Left ventricle myocardium superior (tissue), 1 donor: ENCODE measurements at regions not wholly inside any gene's neighbourhood (a gene's known extent, or its start where the extent isn't known, plus 50 kb on each side); places are given as distances from the start of the nearest gene placed in this dataset.

ENCODE experiments used
- ATAC-seq: fragments of 200-7000 bp; cut with Tn5 transposase; one replicate; pipeline ENCODE4 v1.9.1; 2020; ENCODE audit warnings: mild to moderate bottlenecking, moderate library complexity
- DNase-seq: peaks from one replicate; pipeline ENCODE4 v3.0.0-alpha.2; 2020
- intact Hi-C: fragments of 100-400 bp; cut with micrococcal nuclease; formaldehyde crosslinking; loops from one replicate; pipeline ENCODE4 v1.11.0; 2022
- donor health status: DM: no; HTN: yes; CAD: no; lungs with severe emphysema.

DNA sequence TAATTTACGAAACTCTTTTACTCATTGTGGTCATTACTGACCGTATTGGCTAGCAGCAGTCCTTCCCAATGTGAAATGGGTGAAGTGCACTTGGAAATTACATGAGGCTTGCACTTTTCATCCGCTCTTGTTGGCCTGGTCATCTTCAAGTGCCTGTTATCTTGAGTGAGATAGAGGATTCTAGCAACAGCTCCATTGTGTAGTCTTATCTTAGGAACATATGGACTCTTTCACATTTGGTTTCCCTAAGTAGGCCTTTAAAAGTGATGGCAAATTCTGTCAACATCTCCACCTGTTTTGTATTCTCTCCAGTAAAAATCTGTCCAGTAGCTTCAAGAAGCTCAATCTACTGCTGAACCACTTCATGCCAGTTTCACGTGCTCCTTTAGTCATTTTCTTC is 114.8 kb upstream of the MARCKS start:
- no peak for ATAC-seq
- intact Hi-C loops = no loop called here
- no peak for DNase-seq

DNA sequence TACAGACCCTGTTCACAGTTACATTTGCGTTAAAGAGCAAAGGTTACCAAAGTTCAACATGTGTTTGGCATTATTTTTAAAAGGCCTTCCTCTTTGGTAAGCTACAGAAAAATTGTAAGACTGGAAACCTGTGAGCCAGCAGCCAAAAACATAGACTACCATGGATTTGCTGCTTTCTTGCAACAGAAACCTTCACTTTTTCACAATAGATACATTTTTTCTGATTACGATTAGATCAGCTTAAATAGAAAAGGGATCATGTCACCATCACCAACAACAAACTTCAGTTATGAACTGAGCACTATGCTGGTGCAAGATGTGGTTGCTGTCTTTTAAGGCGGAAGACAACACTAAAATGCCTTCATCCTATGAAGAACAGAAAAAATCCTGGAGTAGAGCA is 112.3 kb upstream of the MARCKS start:
- DNase-seq (no peak), ATAC-seq (no peak)
- intact Hi-C loops = no loop called here

DNA sequence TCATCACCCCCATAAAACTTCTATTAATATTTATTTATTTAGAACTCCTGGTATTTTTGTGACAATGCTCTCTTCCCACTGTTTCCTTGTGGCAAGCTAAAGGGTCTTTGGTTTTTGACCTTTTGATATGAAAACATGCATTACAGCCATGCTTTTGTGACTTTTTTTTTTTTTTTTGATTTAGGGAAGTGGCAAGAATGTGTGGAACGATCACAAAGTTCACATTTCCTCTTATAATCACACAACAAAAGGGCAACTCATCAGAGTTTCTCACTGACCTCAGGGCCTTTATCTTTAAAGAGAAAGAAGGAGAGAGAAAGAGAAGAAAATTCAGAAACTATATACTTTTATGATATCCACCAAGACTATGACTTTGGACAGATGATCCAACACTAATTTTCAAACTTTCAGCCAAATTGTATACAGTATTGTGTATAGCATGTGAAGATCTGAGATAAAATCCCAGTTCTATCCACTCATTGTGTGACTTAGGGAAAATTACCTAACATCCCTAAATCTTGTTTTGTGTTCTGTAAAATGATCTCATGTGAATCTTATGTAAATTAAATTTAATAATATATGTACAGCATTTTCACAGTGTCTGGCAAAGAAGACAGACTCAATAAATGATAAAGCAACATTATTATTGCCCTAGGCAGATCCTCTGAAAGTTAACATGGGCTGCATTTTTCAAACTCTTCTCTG is 106.8 kb upstream of the MARCKS start:
- no peak for ATAC-seq
- no peak for DNase-seq

DNA sequence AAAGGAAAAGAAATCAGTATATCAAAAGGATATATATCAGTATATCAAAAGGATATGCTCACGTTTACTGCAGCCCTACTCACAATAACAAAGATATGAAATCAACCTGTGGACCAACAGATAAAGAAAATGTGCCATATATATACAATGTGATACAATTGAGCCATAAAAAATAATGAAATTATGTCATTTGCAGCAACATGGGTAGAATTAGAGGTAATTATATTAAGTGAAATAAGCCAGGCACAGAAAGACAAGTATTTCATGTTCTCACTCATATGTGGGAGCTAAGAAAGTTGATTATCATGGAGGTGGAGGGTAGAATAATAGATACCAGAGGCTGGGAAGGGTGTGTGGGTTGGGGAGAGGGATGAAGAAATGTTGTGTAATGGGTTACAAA is 102.9 kb upstream of the MARCKS start:
- intact Hi-C loops = no loop called here
- ATAC-seq = no peak

More for the DNA sequence above, 106.8 kb upstream of the MARCKS start:
- intact Hi-C loops = no loop called here

DNA sequence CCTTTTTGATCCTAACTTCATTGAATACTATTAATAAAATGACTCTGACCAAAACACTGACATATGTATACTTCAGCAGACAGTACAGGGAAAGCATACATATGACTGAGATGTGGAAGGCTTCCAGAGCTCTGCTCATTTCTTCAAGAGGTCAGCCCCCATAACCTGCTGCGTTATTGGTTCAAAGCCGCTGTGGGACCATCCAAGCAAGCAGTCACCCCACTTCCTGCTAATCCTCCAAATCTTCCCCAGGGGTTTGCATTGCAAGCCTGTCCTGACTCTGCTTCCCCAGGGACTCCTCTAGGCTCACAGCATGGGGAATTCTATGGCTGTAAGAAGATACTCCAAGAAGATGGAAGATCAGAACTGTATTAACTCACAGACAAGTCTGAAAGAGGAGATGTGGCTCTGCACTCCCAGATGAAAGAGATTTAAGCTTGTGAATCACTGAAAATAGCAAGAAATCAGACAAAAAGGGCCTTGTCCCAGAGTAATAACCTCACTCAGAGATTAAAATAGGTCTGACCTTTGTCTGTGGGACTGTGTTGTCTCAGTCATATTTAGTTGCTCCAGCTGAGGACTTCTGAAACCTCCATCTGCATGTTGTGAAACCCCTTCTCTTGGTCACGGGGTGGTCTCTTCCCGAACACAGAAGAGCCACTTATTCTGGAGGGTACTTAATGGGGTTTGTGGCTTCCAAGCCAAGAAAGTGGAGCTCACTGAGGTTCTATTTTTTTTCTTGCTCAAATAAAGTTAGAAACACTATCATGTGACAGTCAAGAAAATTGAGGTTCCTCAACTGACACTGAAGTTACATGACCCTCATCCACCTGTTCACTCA is 101.5 kb upstream of the MARCKS start:
- intact Hi-C loops = no loop called here
- ATAC-seq = peak; percentile 32
- DNase-seq = no peak

More for the DNA sequence above, 102.9 kb upstream of the MARCKS start:
- DNase-seq = no peak

DNA sequence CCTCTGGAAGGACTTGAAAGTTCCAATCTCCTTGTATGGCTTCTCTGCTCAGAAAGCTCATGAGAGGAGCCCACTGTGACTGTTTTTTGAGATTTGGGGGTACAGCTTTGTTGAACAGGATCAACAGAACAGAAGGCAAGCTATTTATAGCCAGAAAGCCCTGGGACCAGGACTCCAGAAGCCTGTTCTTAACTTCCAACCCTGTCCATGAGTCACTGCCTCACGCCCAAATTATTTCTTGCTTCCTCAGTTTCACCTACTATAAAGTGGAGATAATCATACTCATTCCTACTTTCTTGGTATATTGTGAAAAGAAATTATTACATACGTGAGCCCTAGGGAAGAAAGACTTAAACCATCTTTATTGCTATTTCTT is 100.9 kb upstream of the MARCKS start:
- DNase-seq = no peak
- ATAC-seq = no peak
- intact Hi-C loops = no loop called here

DNA sequence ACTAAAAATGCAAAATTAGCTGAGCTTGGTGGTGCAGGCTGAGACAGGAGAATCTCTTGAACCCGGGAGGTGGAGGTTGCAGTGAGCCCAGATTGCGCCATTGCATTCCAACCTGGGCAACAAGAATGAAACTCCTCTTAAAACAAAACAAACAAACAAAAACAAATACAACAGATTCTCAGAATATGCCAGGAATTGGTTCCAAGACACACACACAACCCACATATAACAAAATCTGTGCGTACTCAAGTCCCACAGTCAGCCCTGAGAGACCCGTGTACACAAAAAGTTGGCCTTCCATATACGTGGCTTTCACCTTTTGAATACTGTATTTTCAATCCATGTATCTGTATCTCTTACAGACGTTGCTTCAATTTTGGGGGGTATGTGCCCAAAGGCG is 98.9 kb upstream of the MARCKS start:
- ATAC-seq = no peak
- DNase-seq = no peak
- intact Hi-C loops = no loop called here

DNA sequence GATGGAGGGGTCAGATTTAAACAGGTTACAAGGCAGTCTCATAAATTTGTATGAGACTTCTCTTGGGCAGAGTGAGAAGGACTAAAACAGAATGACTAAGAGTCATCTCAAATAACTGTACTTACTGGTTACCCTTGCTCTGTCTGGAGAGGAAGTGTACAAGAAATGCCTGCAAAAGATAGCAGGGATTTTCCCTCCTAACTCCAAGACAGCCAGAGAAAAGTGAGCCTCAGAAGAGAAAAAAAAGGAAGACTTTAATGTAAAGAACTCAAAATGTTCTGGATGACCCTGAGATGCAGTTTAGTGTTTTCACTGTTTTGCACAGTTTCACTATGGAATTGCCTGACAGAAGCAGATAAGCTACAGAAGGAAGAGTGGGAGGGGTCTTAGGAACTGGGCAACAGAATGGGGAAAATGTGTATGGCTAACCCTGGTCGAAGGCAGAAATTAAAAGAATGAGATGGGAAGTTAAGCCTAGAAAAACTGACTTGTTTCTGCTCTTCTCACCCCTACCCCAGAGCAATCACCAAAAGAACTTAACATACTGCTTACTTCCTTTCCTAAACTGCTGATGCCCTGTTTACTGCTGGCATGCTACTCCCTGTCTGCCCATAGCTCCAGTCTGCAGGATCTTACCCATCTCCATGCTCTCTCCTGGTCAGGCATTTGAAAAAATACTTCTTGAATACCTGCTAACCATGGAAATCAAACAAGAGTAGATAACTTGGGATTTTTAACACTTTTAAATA is 98.1 kb upstream of the MARCKS start:
- intact Hi-C loops = no loop called here
- DNase-seq (no peak), ATAC-seq (peak; percentile 58)

DNA sequence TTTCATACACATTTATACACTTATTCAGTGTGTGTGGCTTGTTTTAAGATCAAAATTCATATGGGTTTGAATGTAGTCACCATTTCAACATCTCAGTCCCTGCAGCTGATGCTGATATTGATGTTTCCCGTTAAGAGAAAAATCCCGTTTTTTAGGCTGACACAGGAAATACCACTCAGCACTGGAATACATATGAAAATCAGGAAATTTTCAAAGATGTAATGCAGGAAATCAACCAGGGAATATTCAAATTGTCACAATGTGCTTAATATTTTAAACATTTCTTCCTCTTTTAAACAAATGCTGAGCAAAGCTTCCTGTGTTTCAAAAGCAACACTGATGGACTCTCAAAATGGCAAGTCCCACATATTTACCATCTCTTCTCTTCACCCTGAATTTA is 94.5 kb upstream of the MARCKS start:
- no peak for DNase-seq
- intact Hi-C loops = no loop called here
- ATAC-seq = no peak

DNA sequence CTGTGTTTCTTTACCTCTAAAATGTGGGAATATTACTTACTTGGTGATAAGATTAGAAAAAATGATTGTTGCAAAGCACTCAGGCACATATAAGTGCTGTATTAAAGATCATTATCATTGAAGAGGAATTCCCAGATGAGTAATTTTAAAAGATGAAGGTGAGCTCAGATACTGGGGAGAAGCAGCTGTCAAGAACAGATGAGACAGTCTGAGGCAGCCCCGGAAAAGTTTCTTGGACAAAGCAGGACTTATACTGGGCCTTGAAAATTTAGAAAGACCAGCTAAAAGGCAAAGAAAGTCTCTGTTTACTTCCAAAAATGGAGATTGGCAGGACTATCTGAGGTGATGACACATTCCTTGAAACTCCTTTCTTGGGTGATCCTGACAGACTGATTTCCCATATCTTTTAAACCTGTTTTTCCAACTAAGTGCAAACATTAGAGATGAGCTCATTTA is 93.8 kb upstream of the MARCKS start:
- no peak for ATAC-seq
- DNase-seq = no peak
- intact Hi-C loops = no loop called here

DNA sequence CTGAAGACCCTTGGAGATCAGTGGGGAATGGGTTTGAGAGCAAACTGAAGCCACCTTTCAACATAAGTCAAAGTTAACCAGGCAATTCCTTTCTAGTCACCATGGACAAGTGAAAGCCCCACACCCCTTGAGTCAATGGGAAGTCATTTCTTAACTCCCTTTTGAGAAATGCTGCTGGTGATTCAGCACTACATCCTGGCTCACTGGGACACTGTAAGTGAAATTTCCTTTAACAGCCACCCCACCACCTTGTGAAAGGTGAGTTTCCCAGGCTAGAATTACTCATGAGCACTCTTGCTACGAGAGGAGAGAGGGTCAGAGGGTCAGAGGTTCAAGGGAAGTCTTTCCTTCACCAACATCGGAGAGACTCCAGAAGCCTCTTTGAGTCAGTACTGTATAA is 93.3 kb upstream of the MARCKS start:
- intact Hi-C loops = no loop called here
- ATAC-seq = peak; percentile 44
- no peak for DNase-seq

DNA sequence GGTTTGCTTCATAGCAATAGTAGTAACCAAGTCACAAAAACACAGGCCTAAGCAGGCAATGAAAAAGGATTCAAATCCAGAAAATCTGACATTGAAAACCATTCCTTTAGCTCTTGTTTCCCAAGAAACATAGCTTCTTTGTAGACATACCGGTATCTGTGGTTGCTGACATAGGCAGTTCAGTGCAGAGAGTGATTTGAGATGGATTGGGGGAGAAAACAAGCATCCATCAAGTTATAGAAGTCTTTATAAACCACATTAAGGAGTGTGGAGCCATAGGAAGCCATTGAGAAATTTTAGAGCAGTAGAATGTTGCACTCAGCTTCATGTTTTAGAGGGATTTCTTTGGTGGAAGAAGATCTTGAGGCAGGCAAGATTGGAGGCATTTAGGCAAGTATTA is 91.2 kb upstream of the MARCKS start:
- intact Hi-C loops = no loop called here
- ATAC-seq (no peak), DNase-seq (no peak)

DNA sequence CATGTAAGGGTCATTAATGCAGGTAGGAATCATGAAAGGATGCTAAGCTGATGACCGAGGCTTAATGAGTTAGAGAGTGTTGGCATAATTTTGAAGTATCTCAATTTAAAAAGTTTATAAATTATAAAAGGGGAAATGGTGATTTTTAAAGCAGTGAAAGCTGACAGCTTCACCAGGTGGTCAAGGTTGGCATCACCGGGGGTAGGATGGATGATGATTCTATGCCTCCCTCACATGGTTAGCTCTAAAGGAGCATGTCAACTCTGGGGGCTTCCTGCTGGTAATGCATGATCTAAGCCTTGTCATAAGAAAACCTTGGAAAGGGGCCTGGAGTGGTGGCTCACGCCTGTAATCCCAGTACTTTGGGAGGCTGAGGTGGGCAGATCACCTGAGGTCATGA is 89.2 kb upstream of the MARCKS start:
- intact Hi-C loops = no loop called here
- ATAC-seq (no peak), DNase-seq (no peak)

DNA sequence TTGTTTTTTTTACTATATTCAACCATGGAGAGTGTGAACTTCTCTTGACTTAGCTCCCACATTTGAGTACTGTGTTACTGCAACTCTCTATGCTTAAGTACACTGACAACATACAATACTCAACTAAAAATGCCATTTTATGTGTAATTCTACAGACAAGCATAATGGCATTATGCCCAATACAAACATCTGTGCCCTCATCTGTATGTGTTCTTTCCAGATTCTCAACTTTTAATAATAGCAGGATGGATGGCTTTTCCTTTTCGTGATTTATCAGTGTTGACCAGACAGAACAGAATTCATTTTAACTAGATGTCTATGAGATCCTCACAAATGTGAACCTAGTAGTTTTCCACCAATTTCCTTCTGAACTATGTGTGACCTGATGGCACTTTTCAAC is 84.2 kb upstream of the MARCKS start:
- DNase-seq (no peak), ATAC-seq (no peak)
- intact Hi-C loops = no loop called here

DNA sequence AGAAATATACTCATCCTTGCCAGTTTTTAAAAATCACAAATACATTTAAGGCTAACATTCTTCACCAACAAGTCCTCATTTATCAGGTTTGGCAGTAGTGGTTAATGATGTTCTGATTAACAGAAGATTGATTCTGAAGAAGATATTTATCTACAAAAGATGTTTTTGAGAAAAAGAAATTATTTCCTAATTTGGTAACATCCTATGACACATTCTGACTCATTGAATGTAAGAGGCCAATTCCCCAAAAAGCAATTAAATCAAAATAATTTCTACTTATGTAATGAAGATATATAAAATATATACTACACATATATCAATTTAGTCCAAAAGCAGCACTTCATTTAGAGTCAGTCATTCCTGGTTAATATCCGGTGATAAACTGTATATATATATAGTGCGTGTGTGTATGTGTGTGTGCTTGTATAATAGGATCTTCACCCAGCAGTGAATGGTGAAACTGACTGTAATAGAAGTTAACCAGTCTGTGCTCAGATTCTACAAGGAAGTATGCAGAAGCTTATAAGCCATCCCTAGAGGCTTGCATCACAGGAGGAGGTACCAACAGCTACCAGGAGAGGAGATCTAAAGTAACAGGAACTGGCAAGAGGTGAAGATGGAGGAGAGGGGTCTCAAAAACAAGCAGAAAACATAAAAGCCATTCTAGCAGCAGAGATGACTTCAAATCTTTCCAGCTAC is 82.9 kb upstream of the MARCKS start:
- ATAC-seq (no peak), DNase-seq (no peak)
- intact Hi-C loops = no loop called here

DNA sequence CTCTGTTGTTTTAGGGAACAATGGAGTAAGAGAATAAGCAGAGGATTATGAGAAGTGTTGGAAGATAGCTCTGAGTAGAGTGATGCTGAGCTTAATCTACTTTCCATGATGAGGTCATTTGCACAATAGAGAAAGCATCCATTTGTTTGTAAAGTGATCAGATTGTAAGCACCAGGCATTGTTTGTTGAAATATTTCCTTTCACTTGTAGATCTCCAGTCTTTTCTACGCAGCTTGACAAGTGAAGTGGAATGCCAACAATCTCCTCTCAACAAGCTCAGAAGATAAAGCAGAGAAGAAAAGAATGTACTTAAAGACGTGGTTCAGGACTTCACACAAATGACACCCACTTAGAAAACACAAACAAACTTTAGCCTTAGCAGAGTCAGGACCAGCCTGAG is 80.1 kb upstream of the MARCKS start:
- ATAC-seq = no peak
- DNase-seq = no peak
- intact Hi-C loops = no loop called here

DNA sequence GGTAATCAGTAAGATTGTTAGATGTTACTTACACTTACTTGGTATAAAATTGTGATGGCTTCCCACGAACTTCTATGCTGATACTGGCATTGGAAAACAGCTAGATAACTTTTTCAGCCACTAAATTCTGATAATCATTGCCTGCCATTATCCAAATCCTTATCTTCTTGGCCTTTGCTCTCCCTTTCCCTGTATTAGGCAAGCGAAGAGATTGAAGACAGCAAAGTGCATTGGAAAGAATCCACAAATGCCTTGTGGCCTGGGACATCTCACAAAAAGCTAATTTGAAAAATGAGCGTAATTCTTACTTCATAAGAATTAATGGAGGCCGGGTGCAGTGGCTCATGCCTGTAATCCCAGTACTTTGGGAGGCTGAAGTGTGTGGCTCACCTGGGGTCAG is 79.5 kb upstream of the MARCKS start:
- ATAC-seq = no peak
- no peak for DNase-seq
- intact Hi-C loops = no loop called here

DNA sequence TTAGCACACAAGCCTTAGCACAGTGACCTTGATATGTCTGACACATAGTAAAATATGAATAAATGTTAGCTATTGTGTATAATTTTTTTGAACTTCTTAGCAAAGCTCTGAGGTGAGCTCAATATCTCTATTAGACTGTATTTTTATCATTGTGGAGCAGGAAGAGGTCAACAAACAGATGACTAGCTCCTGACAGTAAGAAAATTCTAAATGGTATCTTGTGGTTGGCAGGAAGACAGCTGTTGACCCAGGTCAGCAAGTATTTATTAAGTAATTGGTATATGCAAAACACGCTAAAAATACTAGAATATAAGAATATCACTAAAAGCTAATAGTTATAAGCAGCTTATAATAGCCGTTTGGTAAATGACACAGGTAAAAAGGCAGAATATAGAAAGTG is 77.5 kb upstream of the MARCKS start:
- ATAC-seq (no peak), DNase-seq (no peak)
- intact Hi-C loops = no loop called here

DNA sequence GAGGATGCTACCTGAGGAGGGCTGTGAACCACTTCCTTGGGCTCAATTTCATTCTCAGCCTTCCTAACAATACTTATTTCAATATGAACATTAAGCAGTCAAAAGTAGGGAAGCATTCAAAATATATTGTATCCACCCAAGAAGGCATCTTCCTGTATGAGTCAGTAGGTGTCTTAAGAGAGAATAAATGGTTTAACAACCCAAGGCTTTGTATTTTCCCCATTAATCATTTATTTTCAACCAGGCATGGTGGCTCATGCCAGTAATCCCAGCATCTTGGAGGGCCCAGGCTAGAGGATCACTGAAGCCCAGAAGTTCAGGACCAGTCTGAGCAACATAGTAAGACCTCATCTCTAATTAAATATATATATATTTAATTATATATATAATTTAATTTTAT is 74.5 kb upstream of the MARCKS start:
- no peak for DNase-seq

DNA sequence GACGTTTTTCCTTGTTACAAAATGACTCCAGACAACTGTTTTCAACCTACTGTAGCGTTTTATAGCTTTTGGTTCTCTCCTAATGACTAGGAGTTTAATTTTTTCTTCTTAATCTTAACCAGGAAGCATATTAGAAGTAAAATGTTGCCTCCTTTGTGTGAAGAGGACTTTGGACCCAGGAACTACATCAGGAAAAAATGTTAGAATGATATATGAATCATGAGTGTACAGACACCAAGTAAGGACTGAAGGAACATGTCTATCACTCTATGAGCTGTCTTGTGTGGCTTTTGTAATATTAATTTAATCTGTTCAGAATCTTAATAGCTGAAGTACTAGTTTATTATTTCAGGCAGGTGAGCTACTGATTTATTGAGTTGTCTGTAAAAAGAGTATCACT is 71.0 kb upstream of the MARCKS start:
- intact Hi-C loops = no loop called here
- ATAC-seq = no peak

More for the DNA sequence above, 74.5 kb upstream of the MARCKS start:
- ATAC-seq = no peak
- intact Hi-C loops = no loop called here

More for the DNA sequence above, 71.0 kb upstream of the MARCKS start:
- DNase-seq = no peak
